Activated CD4-positive, alpha-beta memory T cell treated with anti-CD3 and anti-CD28 coated beads, Interleukin-2, amount 10 ng/mL, durations not matched to agents 7 days and 5 days (primary cell): ENCODE measurements at regions not wholly inside any gene's neighbourhood (a gene's known extent, or its start where the extent isn't known, plus 50 kb on each side); places are given as distances from the start of the nearest gene placed in this dataset.

ENCODE experiments used
- CTCF ChIA-PET: fragments of 350-600 bp; sonication (Branson Sonifier 250); formaldehyde crosslinking; loops from one replicate; lab custom pipeline; 2021; ENCODE audit warnings: antibody characterized with exemption, inconsistent platforms; lab: Charles Lee
- POLR2A ChIA-PET: fragments of 350-600 bp; sonication (Branson Sonifier 250); formaldehyde crosslinking; loops from one replicate; lab custom pipeline; 2021; ENCODE audit warnings: antibody characterized with exemption; lab: Charles Lee
- DNase-seq: peaks from one replicate; pipeline ENCODE4 v3.0.0-alpha.2; 2020
- H3K27ac Mint-ChIP-seq: one replicate; pipeline ENCODE4 v1.8.0; 2021; ENCODE audit warnings: mild to moderate bottlenecking, mixed read lengths
- H3K27me3 Mint-ChIP-seq: one replicate; pipeline ENCODE4 v1.8.0; 2021; ENCODE audit warnings: mixed read lengths
- H3K36me3 Mint-ChIP-seq: one replicate; pipeline ENCODE4 v1.8.0; 2021; ENCODE audit warnings: low read depth, mixed read lengths
- H3K4me1 Mint-ChIP-seq: one replicate; pipeline ENCODE4 v1.8.0; 2021; ENCODE audit warnings: mixed read lengths
- H3K4me3 Mint-ChIP-seq: one replicate; pipeline ENCODE4 v1.8.0; 2021; ENCODE audit warnings: mild to moderate bottlenecking, mixed read lengths
- H3K9me3 Mint-ChIP-seq: one replicate; pipeline ENCODE4 v1.8.0; 2021; ENCODE audit warnings: mixed read lengths

DNA sequence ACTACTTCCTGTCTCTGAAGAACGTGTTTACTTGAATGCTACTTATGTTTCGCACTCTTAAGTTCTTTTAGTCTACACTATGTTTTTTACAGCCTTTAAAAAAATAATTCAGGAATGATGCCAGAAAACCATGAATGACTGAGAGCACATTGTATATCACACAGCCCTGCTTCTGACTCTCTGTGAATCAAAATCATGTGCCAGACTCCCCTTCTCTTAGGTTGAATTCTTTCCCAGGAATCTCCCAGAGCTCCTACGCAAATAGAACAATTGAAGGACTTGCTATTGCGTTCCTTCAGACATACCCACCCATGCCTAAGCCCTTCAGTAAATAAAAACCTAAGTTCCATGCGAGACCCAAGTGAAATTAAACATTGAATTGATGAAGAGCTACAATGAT is 782.0 kb upstream of the ALCAM start:
- POLR2A ChIA-PET, result no interaction called here
- H3K36me3 Mint-ChIP-seq, result no peaks in the 10 kb centered on the region
- DNase-seq, result no peak
- H3K27me3 Mint-ChIP-seq, result peaks cover 2% of the 10 kb centered on the region
- no peaks in the 10 kb centered on the region for H3K9me3 Mint-ChIP-seq
- CTCF ChIA-PET, result no interaction called here
- no peaks in the 10 kb centered on the region for H3K4me1 Mint-ChIP-seq
- H3K27ac Mint-ChIP-seq, result no peak overlapping the region
- H3K4me3 Mint-ChIP-seq, result no peak overlapping the region

DNA sequence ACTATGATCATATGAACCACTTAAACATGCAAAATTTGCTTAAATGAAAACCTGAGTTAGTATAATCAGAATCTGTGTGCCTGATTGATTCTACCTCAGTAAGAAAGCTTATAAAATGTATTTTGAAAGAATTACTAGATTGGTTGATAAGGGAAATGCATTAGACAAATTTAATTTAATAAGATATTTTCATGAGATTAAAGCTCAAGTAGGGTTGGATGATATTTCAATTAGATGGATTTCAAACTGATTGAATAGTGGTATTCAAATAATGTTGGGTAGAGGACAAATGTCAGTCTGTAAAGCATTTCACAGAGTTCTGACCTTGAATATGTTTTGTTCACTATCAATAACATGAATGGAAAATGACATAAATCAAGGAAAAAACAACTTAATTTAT is 780.4 kb upstream of the ALCAM start:
- DNase-seq, result no peak
- no peaks in the 10 kb centered on the region for H3K9me3 Mint-ChIP-seq
- H3K27ac Mint-ChIP-seq, result no peak overlapping the region
- no peak overlapping the region for H3K4me3 Mint-ChIP-seq
- POLR2A ChIA-PET, result no interaction called here
- peaks cover 2% of the 10 kb centered on the region for H3K27me3 Mint-ChIP-seq
- no peaks in the 10 kb centered on the region for H3K4me1 Mint-ChIP-seq
- no peaks in the 10 kb centered on the region for H3K36me3 Mint-ChIP-seq
- CTCF ChIA-PET, result no interaction called here

DNA sequence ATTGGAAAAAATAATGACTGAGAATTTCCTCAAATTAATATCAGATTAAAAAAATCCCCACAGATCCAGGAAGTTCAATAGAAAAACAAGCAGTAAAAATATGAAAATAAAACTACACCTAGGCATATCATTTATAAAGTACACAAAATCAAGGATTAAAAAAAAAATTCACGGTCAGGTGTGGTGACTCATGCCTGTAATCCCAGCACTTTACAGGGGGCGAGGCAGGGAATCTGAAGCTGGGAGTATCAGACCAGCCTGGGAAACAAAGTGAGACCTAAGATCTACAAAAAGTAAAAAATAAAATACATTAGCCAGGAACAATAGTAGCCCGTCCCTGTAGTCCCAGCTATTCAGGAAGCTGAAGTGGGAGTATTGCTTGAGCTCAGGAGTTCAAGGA is 778.3 kb upstream of the ALCAM start:
- Mint-ChIP-seq H3K36me3 (no peaks in the 10 kb centered on the region), H3K4me1 (no peaks in the 10 kb centered on the region), H3K9me3 (no peaks in the 10 kb centered on the region), H3K27me3 (peaks cover 2% of the 10 kb centered on the region), H3K4me3 (no peak overlapping the region), H3K27ac (no peak overlapping the region)
- ChIA-PET POLR2A (no interaction called here), CTCF (no interaction called here)
- no peak for DNase-seq

DNA sequence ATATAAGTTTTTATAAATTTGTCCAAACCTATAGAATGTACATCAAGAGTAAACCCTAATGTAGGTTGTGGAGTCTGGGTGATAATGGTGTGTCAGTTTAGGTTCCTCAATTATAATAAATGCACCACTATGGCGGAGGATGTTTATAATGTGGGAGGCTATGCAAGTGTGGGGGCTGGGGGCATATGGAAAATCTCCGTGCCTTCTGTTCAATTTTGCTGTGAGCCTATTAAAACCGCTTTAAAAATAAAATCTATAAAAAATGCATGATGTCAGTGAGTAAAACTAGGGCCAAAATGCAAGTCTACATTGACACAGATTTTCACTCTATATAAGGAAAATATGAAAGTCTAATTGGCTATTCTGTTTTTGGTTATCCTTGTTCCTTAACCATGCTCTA is 774.9 kb upstream of the ALCAM start:
- H3K9me3 Mint-ChIP-seq, result no peaks in the 10 kb centered on the region
- no peaks in the 10 kb centered on the region for H3K4me1 Mint-ChIP-seq
- no peak for DNase-seq
- H3K36me3 Mint-ChIP-seq, result no peaks in the 10 kb centered on the region
- H3K27ac Mint-ChIP-seq, result no peak overlapping the region
- H3K27me3 Mint-ChIP-seq, result peaks cover 2% of the 10 kb centered on the region
- POLR2A ChIA-PET, result no interaction called here
- no peak overlapping the region for H3K4me3 Mint-ChIP-seq
- CTCF ChIA-PET, result no interaction called here

DNA sequence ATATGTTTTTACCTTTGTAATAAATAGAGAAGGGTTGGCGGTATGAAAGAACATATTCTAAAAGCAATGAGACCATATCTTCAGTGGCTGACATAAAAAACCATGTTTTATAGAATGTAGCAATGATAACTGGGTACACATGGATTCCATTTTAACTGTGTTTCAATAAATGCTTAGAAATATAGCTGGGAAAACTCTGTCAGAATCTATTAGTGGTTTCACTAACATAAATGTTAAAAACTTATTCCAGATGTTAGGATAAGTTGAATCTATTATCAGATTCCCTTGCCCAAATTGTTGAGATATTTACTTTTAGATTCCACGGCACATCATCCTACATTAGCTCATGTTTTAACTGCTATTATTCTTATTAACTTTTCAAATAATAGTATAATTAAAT is 772.2 kb upstream of the ALCAM start:
- H3K4me1 Mint-ChIP-seq, result no peaks in the 10 kb centered on the region
- CTCF ChIA-PET, result no interaction called here
- peaks cover 2% of the 10 kb centered on the region for H3K27me3 Mint-ChIP-seq
- no peak for DNase-seq
- H3K4me3 Mint-ChIP-seq, result no peak overlapping the region
- no peak overlapping the region for H3K27ac Mint-ChIP-seq
- H3K36me3 Mint-ChIP-seq, result no peaks in the 10 kb centered on the region
- H3K9me3 Mint-ChIP-seq, result no peaks in the 10 kb centered on the region
- POLR2A ChIA-PET, result no interaction called here

DNA sequence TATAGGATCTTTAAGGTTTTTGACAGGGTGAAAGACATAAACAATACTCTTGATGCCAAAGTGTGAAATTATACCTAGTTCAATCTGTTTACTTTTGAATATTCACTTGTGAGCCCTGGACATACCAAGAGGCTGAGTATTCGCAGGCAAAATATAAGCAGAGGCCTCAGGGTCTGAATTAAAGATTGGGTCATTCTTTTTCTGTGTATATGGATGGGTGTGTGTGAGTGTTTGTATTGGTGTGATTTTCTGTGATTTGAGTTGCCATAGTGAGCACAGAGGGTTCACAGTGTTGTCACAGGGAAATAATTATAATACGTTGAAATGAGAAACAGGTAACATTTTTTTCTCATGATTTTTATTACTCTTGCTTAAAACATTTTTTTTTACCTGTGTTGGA is 770.7 kb upstream of the ALCAM start:
- no peak for DNase-seq
- Mint-ChIP-seq H3K9me3 (no peaks in the 10 kb centered on the region), H3K4me1 (no peaks in the 10 kb centered on the region), H3K27me3 (peaks cover 2% of the 10 kb centered on the region), H3K36me3 (no peaks in the 10 kb centered on the region), H3K4me3 (no peak overlapping the region), H3K27ac (no peak overlapping the region)
- CTCF ChIA-PET, result interaction anchor here (0.6 to 1.3 kb wide), 2 partner anchors 318 to 773 kb away, joined by 3 to 6 read pairs; no protein-coding TSS in a partner anchor
- POLR2A ChIA-PET, result no interaction called here

DNA sequence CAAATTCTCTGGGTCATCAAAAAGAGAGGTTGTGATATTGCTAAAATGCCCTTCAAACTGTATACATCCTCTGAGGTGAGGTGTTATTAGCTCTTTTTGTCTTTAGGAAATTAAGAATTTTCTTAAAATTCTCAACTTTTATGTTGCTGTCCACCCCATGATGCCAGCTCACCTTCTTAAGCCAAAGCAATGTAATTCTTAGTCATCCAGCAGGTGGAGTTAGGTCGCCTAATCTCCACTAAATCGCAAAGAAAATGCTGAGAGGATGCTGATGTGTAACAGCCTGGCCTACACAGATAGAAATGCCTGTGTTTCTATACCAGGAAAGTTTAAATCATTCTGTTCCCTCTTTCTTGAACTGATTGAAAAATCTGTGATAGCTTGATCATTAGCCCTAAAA is 770.2 kb upstream of the ALCAM start:
- H3K4me3 Mint-ChIP-seq, result no peak overlapping the region
- H3K36me3 Mint-ChIP-seq, result no peaks in the 10 kb centered on the region
- H3K27ac Mint-ChIP-seq, result no peak overlapping the region
- no peaks in the 10 kb centered on the region for H3K9me3 Mint-ChIP-seq
- CTCF ChIA-PET, result interaction anchor here (1.3 kb wide), 1 partner anchor 773 kb away, joined by 6 read pairs; no protein-coding TSS in a partner anchor
- peaks cover 2% of the 10 kb centered on the region for H3K27me3 Mint-ChIP-seq
- no peak for DNase-seq
- POLR2A ChIA-PET, result no interaction called here
- H3K4me1 Mint-ChIP-seq, result no peaks in the 10 kb centered on the region

DNA sequence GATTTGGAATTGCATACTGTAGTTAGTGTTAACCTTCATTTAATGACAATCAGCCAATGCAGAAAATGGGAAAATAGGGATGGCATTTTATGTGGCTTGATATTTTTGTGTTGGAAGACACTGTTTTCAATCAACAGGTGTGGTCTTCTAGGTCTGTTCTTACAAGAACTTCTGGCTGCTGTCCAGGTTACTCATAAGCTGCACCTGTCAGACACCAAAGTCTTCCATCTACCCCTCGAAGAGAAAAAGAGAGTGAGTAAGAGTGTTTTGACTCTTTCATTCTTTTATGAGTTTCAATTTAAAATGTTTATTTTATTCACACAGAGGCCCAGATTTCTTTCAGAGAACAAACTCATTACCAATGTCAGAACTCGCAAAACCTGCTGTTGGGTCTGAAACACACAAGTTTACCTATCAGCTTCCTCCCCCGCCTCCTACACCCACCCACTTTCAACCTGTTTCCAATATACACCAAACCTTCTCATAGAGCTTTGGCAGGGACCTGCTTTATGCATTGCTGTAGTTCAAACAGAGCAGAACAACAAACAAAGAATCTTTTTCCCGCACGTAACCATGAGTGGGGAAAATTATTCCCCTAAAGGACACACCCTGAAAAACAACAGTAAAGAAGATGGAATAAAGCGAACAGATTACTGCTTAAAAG is 767.7 kb upstream of the ALCAM start:
- no peak overlapping the region for H3K4me3 Mint-ChIP-seq
- CTCF ChIA-PET, result no interaction called here

DNA sequence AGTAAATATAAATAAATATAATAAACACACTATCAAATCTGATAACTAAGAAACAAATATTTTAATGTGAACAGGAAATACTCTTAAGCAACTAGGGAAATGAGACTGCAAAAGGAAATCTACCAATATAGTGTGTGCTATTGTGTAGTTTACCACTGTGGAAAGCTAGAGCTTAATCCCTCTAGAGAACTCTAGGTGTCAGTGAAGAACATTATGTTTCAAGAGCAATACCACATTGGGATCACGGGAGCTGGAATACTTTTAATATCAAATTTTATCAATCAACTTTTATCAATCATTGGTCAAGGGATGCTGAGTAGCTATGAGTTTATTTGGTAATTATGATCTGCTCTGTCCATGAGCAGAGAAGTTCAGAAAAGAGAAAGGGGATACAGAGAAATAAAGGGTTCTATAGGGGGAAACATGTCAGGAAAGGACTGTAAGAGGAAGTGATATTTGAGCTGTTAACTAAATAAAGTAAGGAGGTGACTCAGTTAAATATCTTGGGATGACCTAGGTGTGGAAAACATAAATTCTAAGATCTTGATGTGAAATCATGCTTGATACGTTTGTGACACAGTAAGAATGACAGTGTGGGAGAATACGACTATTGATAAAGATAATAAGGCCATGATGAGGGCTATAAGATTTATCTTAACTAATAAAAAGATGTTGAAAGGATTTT is 762.2 kb upstream of the ALCAM start:
- no peaks in the 10 kb centered on the region for H3K36me3 Mint-ChIP-seq
- DNase-seq, result no peak
- no peak overlapping the region for H3K4me3 Mint-ChIP-seq

More for the DNA sequence above, 767.7 kb upstream of the ALCAM start:
- no peak for DNase-seq
- no peaks in the 10 kb centered on the region for H3K27me3 Mint-ChIP-seq
- POLR2A ChIA-PET, result no interaction called here
- H3K9me3 Mint-ChIP-seq, result no peaks in the 10 kb centered on the region
- H3K27ac Mint-ChIP-seq, result no peak overlapping the region
- H3K36me3 Mint-ChIP-seq, result no peaks in the 10 kb centered on the region
- no peaks in the 10 kb centered on the region for H3K4me1 Mint-ChIP-seq

DNA sequence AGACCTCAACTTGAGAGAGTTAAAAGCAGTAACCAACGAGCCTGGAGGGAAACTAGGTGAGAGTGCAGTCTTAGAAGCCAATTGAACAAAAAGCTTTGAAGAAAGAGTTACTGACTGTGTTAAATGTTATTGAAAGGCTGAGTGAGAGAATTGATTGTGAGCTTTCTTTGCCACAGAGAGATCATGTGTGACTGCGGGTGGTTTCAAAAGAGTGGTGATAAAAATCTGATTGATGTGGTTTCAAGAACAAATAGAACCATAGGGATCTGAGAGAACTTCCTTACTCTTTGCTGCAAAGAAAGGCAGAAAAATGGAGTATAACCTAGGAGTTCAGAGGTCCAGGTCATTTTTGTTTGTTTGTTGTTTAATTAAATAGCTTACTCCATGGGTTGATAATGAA is 759.9 kb upstream of the ALCAM start:
- Mint-ChIP-seq H3K9me3 (no peaks in the 10 kb centered on the region), H3K4me3 (no peak overlapping the region), H3K27me3 (peaks cover 7% of the 10 kb centered on the region), H3K36me3 (no peaks in the 10 kb centered on the region), H3K4me1 (no peaks in the 10 kb centered on the region), H3K27ac (no peak overlapping the region)
- DNase-seq, result no peak
- ChIA-PET POLR2A (no interaction called here), CTCF (no interaction called here)

More for the DNA sequence above, 762.2 kb upstream of the ALCAM start:
- POLR2A ChIA-PET, result no interaction called here
- Mint-ChIP-seq H3K9me3 (no peaks in the 10 kb centered on the region), H3K27me3 (peaks cover 4% of the 10 kb centered on the region), H3K4me1 (no peaks in the 10 kb centered on the region), H3K27ac (no peak overlapping the region)
- CTCF ChIA-PET, result interaction anchor here (0.6 kb wide), 2 partner anchors 379 to 467 kb away, joined by 3 read pairs; no protein-coding TSS in a partner anchor

DNA sequence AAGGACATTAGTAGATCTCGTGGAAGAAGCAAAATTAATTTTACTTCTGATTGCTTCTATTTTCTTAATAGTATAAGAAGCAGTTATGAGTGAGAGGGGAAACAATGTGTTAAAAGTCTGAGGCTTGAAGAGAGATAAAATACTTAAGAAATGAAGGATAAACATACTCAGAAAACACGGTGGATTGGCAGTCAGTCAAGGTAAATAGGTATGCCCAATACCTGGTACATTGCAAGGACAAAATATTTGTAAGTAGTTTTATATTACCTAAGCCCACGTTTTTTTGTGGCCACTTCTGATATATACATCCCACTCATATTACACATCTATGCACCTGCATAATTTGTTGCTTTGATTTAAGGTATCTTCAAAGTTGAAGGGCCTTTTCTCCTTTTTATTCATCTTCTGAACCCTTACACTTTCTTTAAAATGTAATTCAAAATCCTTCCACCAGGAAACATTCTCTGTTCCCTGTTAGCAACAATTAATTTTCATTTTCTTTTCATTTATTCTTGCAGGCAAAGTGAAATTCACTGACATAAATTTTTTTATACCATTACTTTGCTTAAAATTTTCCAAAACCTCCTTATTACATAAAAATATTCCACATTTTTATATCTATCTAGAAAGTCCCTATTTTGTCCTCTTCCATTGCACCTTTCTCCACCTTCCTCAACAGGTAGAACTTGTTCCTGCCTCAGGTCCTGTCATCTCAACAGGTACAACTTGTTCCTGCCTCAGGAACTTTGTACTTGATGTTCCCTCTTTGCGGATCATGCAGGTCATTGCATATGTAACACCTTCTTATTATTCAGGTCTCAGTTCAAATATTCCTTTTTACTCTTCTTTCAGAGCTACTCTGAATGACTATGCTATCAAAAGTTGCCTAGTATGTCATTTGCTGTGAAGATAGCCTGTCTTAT is 755.7 kb upstream of the ALCAM start:
- no peak for DNase-seq
- Mint-ChIP-seq H3K27me3 (peaks cover 8% of the 10 kb centered on the region), H3K9me3 (no peaks in the 10 kb centered on the region), H3K4me3 (no peak overlapping the region), H3K4me1 (no peaks in the 10 kb centered on the region), H3K36me3 (no peaks in the 10 kb centered on the region), H3K27ac (no peak overlapping the region)
- ChIA-PET POLR2A (no interaction called here), CTCF (no interaction called here)

DNA sequence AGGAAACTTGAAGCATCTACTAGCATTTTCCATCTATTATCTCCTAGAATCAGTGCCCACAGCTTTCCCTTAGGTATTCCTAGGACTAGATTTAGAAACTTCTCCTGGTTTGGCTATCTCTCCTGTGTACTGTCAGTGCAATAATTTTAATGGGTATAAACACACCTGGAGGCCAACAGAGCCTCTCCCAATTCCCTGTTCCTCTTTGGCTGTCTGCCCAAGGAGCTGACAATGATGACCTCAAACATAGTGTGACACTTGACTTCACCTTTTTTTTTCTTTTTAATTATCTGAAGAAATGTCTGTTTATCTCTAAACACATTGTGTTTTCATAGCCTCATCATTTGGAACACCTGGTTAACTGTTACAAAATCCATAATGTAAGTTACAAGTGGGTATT is 754.5 kb upstream of the ALCAM start:
- Mint-ChIP-seq H3K36me3 (no peaks in the 10 kb centered on the region), H3K4me1 (no peaks in the 10 kb centered on the region), H3K9me3 (no peaks in the 10 kb centered on the region), H3K27ac (no peak overlapping the region), H3K4me3 (no peak overlapping the region), H3K27me3 (peaks cover 4% of the 10 kb centered on the region)
- ChIA-PET POLR2A (no interaction called here), CTCF (no interaction called here)
- no peak for DNase-seq

DNA sequence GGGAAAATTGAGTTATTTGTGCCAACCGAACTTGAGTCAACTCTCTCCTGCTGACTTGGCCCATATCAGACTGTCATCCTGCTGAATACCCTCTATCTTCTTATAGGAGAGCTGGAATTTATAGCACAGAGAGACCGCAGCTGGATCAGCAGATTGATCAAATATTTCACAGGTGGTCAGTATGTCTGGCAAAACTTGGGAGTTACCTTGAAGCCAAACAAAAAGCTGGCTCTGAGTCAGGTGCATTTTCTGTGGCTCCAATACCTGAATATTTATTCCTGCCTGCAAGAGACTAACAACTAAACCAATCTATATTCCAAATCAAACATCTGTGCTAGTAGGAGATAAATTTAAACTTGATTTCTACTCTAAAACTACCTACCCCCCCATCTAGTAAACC is 752.1 kb upstream of the ALCAM start:
- no peak overlapping the region for H3K27ac Mint-ChIP-seq
- POLR2A ChIA-PET, result no interaction called here
- no peaks in the 10 kb centered on the region for H3K36me3 Mint-ChIP-seq
- H3K4me1 Mint-ChIP-seq, result no peaks in the 10 kb centered on the region
- H3K9me3 Mint-ChIP-seq, result no peaks in the 10 kb centered on the region
- H3K4me3 Mint-ChIP-seq, result no peak overlapping the region
- DNase-seq, result no peak
- CTCF ChIA-PET, result no interaction called here
- peaks cover 4% of the 10 kb centered on the region for H3K27me3 Mint-ChIP-seq
